D721Med (cell line): ENCODE measurements at regions not wholly inside any gene's neighbourhood (a gene's known extent, or its start where the extent isn't known, plus 50 kb on each side); places are given as distances from the start of the nearest gene placed in this dataset.

Source experiments
- DNase-seq: peaks from one replicate; pipeline ENCODE4 v3.0.0; 2011; ENCODE audit warnings: low spot score; ENCODE audit not compliant: insufficient read length
- FAIRE-seq: peaks from 2 replicates; lab custom pipeline; 2011; peaks lifted over from hg19 to GRCh38; lab: Jason Lieb, UNC
- TF ChIP-seq, protein P1 (sequence below): IDR thresholded peaks from 2 replicates; pipeline ENCODE4 v1.5.1; 2012; ENCODE audit warnings: mild to moderate bottlenecking, control low read depth; ENCODE audit not compliant: insufficient read depth; ENCODE audit errors: missing control alignments

DNA sequence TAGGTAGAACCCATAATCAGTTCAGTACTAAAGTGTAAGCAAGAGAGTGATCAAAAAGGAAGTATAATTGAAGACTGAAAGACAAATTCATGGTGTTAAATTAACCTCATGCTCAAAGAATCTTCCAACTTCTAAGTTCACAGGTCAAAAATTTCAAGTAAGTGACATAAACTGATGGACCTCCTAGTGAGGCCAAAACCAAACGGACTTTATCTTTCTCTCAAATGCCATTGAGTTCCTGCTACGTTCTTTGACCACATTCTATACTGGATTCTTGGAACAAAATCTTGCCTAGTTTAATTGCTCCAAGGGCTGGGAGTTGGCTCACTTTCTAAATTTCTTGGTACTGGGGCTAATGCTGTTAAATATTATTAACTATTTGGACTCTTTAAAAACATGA, 794.9 kb downstream of the TLE4 start:
- DNase-seq = no peak
- FAIRE-seq = no peak
- TF ChIP-seq, protein P1, sequence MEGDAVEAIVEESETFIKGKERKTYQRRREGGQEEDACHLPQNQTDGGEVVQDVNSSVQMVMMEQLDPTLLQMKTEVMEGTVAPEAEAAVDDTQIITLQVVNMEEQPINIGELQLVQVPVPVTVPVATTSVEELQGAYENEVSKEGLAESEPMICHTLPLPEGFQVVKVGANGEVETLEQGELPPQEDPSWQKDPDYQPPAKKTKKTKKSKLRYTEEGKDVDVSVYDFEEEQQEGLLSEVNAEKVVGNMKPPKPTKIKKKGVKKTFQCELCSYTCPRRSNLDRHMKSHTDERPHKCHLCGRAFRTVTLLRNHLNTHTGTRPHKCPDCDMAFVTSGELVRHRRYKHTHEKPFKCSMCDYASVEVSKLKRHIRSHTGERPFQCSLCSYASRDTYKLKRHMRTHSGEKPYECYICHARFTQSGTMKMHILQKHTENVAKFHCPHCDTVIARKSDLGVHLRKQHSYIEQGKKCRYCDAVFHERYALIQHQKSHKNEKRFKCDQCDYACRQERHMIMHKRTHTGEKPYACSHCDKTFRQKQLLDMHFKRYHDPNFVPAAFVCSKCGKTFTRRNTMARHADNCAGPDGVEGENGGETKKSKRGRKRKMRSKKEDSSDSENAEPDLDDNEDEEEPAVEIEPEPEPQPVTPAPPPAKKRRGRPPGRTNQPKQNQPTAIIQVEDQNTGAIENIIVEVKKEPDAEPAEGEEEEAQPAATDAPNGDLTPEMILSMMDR = no peak

- TF ChIP-seq, protein P1 = no peak
- FAIRE-seq = no peak
- DNase-seq = no peak
Measured at GRCh38 chr9:80359941-80360881, 788.4 kb downstream of the TLE4 start.

DNA sequence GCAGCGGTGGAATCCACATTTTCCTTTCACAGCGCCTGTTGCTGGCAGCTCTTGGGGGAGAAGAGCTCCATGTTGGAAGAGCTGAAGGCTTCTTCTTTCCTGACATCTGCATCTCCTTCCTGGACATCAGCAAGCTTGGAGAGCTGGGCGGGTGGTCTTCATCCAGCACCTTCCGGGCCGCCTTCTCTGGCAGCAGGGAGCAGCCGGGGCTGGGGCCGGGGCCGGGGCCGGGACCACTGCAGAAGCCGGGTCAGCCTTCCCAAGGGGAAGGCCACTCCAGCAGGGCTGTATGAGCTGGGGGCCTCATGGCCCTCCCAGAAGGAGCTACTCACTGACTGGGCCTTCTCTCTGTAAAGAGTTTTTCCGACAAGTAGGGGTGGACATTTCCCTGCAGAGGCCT, 787.5 kb downstream of the TLE4 start:
- DNase-seq (no peak), FAIRE-seq (no peak)
- TF ChIP-seq, protein P1 = no peak

GRCh38 chr9:80352967-80353366, 781.2 kb downstream of the TLE4 start:
- TF ChIP-seq, protein P1 = no peak
- DNase-seq (no peak), FAIRE-seq (no peak)

GRCh38 chr9:80351612-80352011, 779.8 kb downstream of the TLE4 start:
- TF ChIP-seq, protein P1 = no peak
- FAIRE-seq = no peak

DNA sequence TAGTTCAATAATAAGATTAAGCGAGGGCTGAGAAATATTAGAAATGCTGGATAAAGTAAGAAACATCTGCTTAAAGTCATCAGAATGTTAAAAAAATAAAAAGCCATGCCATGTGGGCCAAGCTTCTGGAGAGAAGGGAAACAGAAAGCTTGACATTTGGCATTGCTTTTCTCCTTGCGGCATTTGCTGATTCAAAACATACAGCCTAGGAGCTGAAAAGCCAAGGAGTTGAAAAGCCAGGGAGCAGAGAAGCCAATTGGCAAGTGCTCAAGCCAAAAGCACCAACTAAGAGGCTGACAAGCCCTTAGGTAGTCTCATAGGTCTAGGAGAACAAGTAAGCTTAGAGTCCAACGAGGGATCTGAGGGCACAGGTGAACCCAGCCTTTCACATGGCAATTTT, 754.3 kb downstream of the TLE4 start:
- DNase-seq (no peak), FAIRE-seq (no peak)
- TF ChIP-seq, protein P1 = no peak

More at GRCh38 chr9:80351612-80352011, 779.8 kb downstream of the TLE4 start:
- no peak for DNase-seq

GRCh38 chr9:80320916-80321315, 749.2 kb downstream of the TLE4 start:
- TF ChIP-seq, protein P1 = no peak
- DNase-seq (no peak), FAIRE-seq (no peak)
